ENCODE measurements at regions not wholly inside any gene's neighbourhood (a gene's known extent, or its start where the extent isn't known, plus 50 kb on each side); places are given as distances from the start of the nearest gene placed in this dataset.

GRCh38 chr12:29880987-29881386 lies 97.2 kb upstream of the TMTC1 start:
- WGBS, 2 experiments (ENCODE audit: extremely low coverage in 2 of 2, insufficient read length in 1 of 2) = no CpG with 5 or more reads among the region's 3 CpGs
- no peak overlapping the region for H2BK20ac ChIP-seq (ENCODE audit: low read depth, low read length)
- H2AK9ac ChIP-seq (replicated peaks; ENCODE audit: low read depth, low read length, poor library complexity) = no peak overlapping the region
- H3K9me1 ChIP-seq (ENCODE audit: insufficient read depth, low read length) = no peaks in the 10 kb centered on the region
- H3K27ac ChIP-seq (ENCODE audit: insufficient read depth, low read length) = no peak overlapping the region
- no peak overlapping the region for H4K8ac ChIP-seq (ENCODE audit: low read depth in 2 of 2, low read length in 2 of 2)
- peaks cover 2% of the 10 kb centered on the region for H3K27me3 ChIP-seq (ENCODE audit: control insufficient read depth, insufficient read depth, low read length)
- ATAC-seq (ENCODE audit: low read depth) (no peak), DNase-seq (no peak)
- no peak overlapping the region for H3K14ac ChIP-seq (replicated peaks; ENCODE audit: low read depth, low read length)
- no TSS peak for BruUV-seq (replicated peaks)
- no peak overlapping the region for H3K4me3 ChIP-seq (ENCODE audit: insufficient read depth, low read depth, low read length)
- no peak overlapping the region for H4K91ac ChIP-seq (ENCODE audit: insufficient read depth, low read depth, low read length)
- H3K36me3 ChIP-seq (ENCODE audit: control insufficient read depth, insufficient read depth, low read length) = no peaks in the 10 kb centered on the region
- H2AK5ac ChIP-seq (ENCODE audit: low read depth, low read length) = no peak overlapping the region
- intact Hi-C loops (cut with micrococcal nuclease) = no loop called here
- H3K9me3 ChIP-seq (ENCODE audit: control insufficient read depth, insufficient read depth, low read length) = peaks cover 3% of the 10 kb centered on the region
- no peak overlapping the region for H3K18ac ChIP-seq (ENCODE audit: low read depth, low read length)
- H3K56ac ChIP-seq (ENCODE audit: extremely low read depth, insufficient read depth, low read length) = no peak overlapping the region
- no peak overlapping the region for H2BK5ac ChIP-seq (ENCODE audit: low read depth, low read length, poor library complexity, severe bottlenecking)
- H3K4me1 ChIP-seq (ENCODE audit: control insufficient read depth, insufficient read depth, low read length) = no peaks in the 10 kb centered on the region
- ChIA-PET CTCF (no interaction called here), POLR2A (ENCODE audit: unreplicated experiment) (no interaction called here)
- no peak overlapping the region for H2AFZ ChIP-seq (replicated peaks; ENCODE audit: low read length, poor library complexity)
- H3K23ac ChIP-seq (ENCODE audit: low read depth, low read length) = no peak overlapping the region
- in situ Hi-C loops (cut with MboI; ENCODE audit: low sequenced_read_pairs) = no loop called here
- H3K9ac ChIP-seq (ENCODE audit: low read depth, low read length) = no peak overlapping the region
- H3K79me1 ChIP-seq (ENCODE audit: low read depth in 1 of 2, low read length in 2 of 2) = no peaks in the 10 kb centered on the region
- H4K20me1 ChIP-seq (ENCODE audit: insufficient read depth, low read length) = no peaks in the 10 kb centered on the region
- H2BK15ac ChIP-seq (ENCODE audit: low read depth, low read length) = no peak overlapping the region
- dilution Hi-C loops (cut with HindIII; ENCODE audit: low sequenced_read_pairs, unreplicated experiment) = no loop called here
- no peak overlapping the region for H2BK120ac ChIP-seq (ENCODE audit: low read depth, low read length)
- no peak overlapping the region for H3K4ac ChIP-seq (ENCODE audit: low read depth, low read length)
- TF ChIP-seq SMC3 (IDR thresholded peaks at IDR 0.05; ENCODE audit: low read depth, low read length) = no peak
- no peak for TF ChIP-seq BHLHE40 (IDR thresholded peaks at IDR 0.05; ENCODE audit: low read depth, low read length)
- no peak for TF ChIP-seq FOS (IDR thresholded peaks at IDR 0.05; ENCODE audit: low read depth, low read length)
- TF ChIP-seq USF2 (IDR thresholded peaks at IDR 0.05; ENCODE audit: low read depth, low read length) = no peak
- TF ChIP-seq RAD21 (IDR thresholded peaks at IDR 0.05; ENCODE audit: low read length) = no peak
- no peak for TF ChIP-seq CTCF (conservative IDR thresholded peaks at IDR 0.05; ENCODE audit: low read depth, low read length)
- TF ChIP-seq MAFK (IDR thresholded peaks at IDR 0.05; ENCODE audit: low read depth, low read length) = no peak
- TF ChIP-seq MAZ (IDR thresholded peaks at IDR 0.05; ENCODE audit: borderline replicate concordance, low read depth, low read length) = no peak
- TF ChIP-seq RCOR1 (IDR thresholded peaks at IDR 0.05; ENCODE audit: insufficient replicate concordance, low read length) = no peak
- no peak for TF ChIP-seq RFX5 (IDR thresholded peaks at IDR 0.05; ENCODE audit: low read depth, low read length)
- TF ChIP-seq CEBPB (IDR thresholded peaks at IDR 0.05; ENCODE audit: low read depth, low read length) = no peak
- H4K5ac ChIP-seq (ENCODE audit: low read depth, low read length) = no peak overlapping the region
- H3K4me2 ChIP-seq (ENCODE audit: low read depth, low read length) = no peak overlapping the region
